COLO668 (cell line): ENCODE measurements at regions not wholly inside any gene's neighbourhood (a gene's known extent, or its start where the extent isn't known, plus 50 kb on each side); places are given as distances from the start of the nearest gene placed in this dataset.
"Not testable (repeated sequence)": the region's sequence is repeated elsewhere in the genome, so short reads cannot be mapped to it uniquely, and the experiment has no call there.

ENCODE experiments used
- DNase-seq: peaks from one replicate; lab custom pipeline; 2025; ENCODE audit not compliant: unreplicated experiment; lab: John Stamatoyannopoulos, UW

DNA sequence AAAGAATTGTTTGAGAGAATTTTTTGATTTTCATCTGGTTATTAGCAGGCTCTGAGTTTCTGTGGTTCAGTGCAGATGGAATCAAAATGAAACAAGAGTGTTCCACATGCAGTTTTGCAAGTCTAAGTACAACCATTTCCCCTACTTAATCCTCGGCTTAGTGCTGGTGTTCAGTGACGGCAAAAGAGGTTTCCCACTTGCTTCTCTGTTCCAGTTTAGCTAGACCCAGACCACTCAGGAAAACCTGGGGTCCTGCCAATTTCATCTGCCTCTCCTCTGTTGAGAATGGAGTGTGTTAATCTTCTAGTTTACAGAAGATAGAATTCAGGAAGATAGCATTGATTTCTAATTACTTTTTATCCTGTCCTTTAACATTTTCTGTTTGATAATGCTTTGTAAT lies 996.2 kb upstream of the FANCL start:
- no peak for DNase-seq

GRCh38 chr2:59236723-59237122 lies 995.6 kb upstream of the FANCL start:
- DNase-seq, result no peak

DNA sequence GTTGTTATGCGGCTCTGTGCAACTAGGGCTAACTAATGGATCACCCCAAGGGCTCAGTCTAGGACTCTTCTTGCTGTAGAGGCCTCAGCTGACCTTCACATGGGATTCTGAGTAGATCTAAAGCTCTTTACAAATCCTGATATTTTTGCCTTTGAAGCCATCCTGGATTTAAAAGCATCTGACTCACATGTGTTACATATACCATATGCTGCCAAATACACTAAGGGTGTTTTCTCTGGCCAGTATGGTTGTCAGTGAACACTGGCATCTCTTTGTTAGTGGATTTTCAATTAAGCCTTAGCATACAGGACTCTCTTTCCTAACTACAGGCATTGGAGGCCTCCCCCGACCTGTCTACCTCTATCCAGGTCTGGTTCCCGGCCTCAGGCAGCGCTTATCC lies 992.8 kb upstream of the FANCL start:
- DNase-seq, result no peak

GRCh38 chr2:59233448-59233847 lies 992.3 kb upstream of the FANCL start:
- no peak for DNase-seq

DNA sequence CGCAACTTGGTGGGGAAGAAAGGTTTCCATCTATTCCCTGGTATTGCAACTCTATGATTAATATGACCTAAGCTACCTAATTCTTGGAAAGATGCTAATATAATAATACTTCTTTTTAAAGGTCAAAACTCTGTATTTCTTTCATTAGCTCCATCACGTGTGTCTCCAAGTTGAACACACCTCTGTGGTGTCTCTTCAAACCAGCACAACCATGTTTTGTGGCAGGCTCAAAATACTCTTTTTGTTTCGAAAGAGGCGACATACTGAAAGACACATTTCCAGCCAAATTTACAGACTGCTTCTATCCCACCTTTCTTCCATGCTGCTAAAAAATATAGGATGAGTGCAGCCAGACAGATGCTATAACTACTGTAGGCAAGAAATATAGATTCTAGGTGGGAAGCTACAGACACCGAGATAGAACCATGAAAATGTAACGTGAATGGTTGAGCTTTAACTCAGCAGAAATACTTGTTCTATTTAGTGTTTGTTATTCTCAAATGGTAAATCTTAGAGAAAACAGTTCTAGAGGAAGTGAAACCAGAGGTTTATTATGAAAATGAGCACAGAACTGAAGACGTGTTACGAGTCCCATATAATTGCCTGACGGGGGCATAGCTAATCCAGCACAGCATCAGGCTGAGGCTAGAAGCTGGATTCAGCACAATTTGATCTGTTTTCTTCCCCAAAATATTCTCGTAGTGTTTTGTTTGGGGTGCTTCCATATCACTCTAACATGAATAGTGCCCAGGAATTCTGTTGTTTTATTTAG lies 991.5 kb upstream of the FANCL start:
- no peak for DNase-seq

GRCh38 chr2:59226362-59226761 lies 985.2 kb upstream of the FANCL start:
- DNase-seq, result not testable (repeated sequence)

GRCh38 chr2:59223742-59224141 lies 982.6 kb upstream of the FANCL start:
- no peak for DNase-seq

- DNase-seq, result no peak
These were observed 976.2 kb upstream of the FANCL start for GRCh38 chr2:59217360-59217759.

- DNase-seq, result no peak
These were observed 965.2 kb upstream of the FANCL start for GRCh38 chr2:59206361-59206760.

DNA sequence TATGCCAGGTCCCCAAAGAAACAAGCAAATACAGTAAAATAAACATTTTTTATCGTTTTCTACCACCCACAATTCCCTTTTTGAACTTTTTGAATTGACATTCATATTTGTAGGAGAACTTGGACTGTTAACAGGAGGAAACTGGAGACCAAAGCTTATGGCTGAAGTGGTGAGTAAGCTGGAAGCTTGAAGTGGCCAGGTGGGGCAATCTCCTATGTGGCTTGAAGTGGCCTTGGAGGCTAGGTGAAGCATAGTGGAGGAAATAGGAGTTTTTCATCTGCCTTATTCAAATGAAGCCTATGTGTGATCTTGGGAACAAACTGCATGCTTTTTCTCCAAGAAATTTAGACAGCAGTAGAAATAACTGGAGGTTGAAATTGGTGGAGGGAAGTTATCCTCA lies 962.9 kb upstream of the FANCL start:
- DNase-seq, result peak; percentile 8

DNA sequence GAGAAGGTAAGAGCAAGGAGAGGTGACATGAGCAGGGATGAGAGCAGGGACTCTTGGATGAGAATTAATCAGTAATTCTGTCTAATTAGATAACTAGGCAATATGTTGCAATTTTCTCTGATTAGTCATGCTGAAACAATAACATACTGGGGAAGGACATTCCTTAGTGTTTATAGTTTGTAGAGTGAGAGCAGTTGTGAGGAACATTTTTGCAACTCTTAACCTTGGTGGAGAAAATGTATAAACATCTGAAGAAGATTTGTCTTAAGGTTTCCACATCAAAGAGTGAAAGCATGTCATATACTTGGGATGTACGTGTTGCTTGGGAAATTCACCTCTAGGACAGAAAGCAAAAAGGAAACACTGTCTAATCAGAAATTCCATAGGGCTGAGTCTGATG lies 955.4 kb upstream of the FANCL start:
- DNase-seq, result no peak

- no peak for DNase-seq
These were observed 954.7 kb upstream of the FANCL start for GRCh38 chr2:59195851-59196250.

DNA sequence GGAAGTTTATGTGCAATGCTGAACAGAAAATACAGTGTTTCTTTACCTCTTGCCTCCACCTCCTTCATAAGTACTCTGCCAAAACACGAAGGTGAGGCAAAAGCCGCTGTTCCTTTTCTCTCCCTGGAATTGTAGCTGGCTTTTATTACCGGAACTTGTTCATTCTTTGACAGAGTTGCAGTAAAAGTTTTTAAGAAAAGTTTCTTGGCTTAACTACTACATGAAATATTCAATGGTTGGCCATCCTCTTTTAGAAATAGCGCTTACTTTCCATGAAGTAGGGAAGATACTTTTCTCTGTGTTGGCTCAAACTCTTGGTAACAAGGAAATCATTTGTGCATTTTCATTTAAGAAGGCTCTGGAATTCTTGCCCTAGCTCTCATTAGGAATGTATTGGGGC lies 950.7 kb upstream of the FANCL start:
- no peak for DNase-seq

DNA sequence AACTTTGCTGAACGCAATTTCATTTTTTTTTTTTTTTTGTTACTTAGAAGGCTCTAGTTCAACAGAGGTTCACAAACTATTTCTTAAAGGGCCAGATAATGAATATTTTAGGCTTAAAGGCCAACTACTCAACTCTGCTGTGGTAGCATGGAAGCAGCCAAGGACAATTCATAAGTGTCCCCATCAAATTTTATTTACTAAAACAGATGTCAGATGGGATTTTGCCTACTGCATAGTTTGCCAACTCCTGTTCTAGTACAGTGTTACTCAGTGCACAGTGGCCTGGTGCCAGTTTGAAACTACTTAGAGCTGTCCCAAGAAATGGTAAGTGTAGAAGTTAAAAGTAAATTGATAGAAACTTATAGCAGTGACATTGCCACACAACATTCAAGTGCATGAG lies 949.4 kb upstream of the FANCL start:
- no peak for DNase-seq

DNA sequence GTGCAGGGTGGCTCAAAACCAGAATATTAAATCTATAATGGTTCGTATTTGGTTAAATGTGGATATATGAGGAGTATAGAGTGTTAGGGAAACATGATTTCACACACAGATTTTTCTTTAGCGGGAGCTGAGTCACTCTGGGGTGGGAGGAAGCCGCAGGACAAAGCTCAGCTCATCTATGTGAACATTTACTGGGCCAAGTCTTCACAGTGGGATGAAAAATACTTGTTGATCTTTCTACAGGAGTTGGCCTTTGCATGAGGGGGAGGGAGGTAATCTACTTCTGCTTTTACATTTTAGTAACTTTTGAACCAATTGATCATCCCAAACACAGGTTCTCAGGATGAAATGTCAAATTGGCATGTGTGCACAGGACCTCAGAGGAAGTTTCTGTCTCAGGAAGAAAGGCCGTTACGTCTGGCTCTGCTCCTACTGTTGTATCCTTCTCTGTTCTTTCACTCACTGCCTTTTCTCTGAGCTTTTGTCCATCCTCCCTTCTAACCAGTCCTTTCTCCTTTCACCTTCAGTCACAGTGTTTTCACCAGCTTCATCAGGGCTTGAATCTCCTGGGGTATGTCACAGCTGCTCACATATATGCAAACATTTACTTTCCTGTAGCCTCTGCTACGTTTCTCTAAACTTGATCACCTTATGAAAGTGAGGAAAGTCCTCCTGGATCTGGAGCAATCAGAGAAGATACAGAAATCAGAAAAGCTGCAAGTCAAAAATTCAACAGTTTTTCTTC lies 943.3 kb upstream of the FANCL start:
- DNase-seq, result no peak

- DNase-seq, result no peak
These were observed 941.9 kb upstream of the FANCL start for GRCh38 chr2:59183070-59183469.

DNA sequence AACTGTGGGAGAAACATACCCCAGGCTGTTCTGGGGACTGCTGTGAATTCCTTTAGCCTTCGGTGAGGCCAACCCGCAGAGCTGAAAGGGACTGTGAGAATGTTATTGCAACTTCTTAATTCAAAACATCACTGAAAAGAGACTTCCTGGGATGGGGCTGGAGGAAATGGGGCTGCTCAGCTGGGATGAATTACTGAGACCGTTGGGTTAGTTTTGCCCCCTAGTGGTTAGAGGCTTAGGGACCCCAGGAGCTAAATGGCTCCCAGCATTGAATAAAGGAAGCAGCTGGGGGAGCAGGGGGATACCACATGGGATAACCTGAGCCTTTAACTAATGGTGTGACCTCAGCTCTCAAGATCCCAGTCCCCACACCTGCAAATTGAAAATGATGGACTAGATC lies 941.1 kb upstream of the FANCL start:
- peak; percentile 14 for DNase-seq

GRCh38 chr2:59181347-59181746 lies 940.2 kb upstream of the FANCL start:
- no peak for DNase-seq

GRCh38 chr2:59180621-59181020 lies 939.5 kb upstream of the FANCL start:
- no peak for DNase-seq

- DNase-seq, result no peak
These were observed 939.0 kb upstream of the FANCL start for GRCh38 chr2:59180111-59180510.

- DNase-seq, result peak; percentile 40
These were observed 936.6 kb upstream of the FANCL start for GRCh38 chr2:59177748-59178147.

DNA sequence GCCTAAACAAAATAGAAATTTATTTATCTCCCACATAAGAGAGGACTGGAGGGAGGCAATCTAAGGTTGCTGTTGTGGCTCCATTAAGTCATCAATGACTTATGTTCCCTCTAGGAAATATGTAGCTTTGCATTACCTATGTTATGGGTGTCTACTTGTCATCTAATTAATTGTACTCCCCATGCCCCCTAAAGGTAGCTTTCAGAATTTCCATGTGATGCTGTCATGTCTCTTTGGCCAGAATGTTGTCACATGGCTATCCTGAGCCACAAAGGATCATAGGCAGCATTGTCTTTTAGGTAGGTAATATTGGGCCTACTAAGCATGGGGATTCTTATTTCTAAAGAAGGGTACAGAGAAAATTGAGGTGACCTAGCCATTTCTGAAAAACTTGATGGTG lies 935.6 kb upstream of the FANCL start:
- DNase-seq, result no peak
